NCI-H226 (cell line): ENCODE measurements at regions not wholly inside any gene's neighbourhood (a gene's known extent, or its start where the extent isn't known, plus 50 kb on each side); places are given as distances from the start of the nearest gene placed in this dataset.

Experiments
- DNase-seq: peaks from one replicate; pipeline ENCODE4 v3.0.0-alpha.2; 2015

- DNase-seq = no peak
Observed at GRCh38 chr1:87165177-87165576, 163.5 kb upstream of the LMO4 start.

GRCh38 chr1:87167157-87167789 lies 161.4 kb upstream of the LMO4 start:
- no peak for DNase-seq

GRCh38 chr1:87167848-87168525 lies 160.7 kb upstream of the LMO4 start:
- DNase-seq = no peak

DNA sequence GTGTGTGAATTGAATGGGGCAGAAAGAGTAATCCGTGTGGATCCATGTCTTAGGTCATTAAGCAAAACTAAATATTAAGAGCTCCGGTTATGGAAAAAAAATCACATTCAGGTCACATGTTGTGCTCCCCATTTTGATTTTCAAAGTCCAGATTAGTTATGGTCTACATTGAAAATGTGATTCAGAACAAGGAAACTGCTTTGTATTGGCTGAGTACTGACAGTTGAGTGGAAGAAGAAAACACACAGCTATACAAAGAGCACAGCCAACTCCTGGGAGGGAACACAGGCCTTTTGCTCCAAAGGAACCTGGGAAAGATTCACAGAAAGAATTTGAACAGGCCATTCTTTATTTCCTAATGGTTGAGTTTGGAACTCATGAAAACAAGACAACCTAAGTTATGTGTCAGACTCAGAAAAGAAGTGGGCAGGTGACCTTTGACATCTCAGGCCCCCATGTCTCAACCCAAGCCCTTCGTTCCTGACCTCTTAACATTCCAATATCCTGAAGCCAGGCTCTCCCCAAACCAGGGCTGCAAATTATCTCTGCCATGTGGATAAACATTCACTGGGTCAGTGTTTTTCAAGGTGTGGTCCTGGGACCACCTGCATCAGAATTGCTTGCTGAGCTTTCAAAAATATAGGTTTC lies 159.3 kb upstream of the LMO4 start:
- no peak for DNase-seq

- DNase-seq = no peak
Observed at GRCh38 chr1:87170157-87170556, 158.5 kb upstream of the LMO4 start.

DNA sequence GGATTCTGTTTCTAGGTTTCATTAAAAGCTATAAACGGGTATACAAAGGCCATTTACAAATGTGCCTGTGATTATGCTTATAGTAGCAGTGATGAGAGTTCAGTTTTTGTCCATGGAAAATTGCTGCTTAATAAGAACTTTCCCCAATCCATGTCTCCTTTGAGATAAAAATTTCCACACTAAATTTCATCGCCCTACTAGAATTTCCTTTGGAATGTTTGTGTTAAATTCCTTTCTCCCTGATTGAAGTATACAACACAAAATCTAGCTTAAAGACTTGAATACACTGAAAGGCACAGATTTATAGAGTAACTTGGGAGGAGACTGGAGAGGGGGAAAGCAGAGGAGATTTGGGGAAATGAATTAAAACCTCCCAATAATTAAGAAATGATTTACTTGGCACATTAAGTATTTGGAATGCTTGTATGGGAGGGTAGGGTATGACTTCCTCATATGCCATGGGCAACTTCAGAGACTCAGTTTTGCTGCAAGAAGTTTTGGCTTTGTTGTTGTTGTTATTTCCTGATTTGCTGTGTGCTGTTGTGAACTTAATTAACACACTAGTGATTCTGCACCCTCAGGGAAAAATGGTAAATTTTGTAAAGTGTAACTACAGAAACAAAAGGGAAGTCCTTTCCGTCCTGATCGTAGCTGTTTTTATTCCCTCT lies 157.6 kb upstream of the LMO4 start:
- peak; percentile 53 for DNase-seq

- DNase-seq = no peak
Observed at GRCh38 chr1:87173231-87173630, 155.4 kb upstream of the LMO4 start.

DNA sequence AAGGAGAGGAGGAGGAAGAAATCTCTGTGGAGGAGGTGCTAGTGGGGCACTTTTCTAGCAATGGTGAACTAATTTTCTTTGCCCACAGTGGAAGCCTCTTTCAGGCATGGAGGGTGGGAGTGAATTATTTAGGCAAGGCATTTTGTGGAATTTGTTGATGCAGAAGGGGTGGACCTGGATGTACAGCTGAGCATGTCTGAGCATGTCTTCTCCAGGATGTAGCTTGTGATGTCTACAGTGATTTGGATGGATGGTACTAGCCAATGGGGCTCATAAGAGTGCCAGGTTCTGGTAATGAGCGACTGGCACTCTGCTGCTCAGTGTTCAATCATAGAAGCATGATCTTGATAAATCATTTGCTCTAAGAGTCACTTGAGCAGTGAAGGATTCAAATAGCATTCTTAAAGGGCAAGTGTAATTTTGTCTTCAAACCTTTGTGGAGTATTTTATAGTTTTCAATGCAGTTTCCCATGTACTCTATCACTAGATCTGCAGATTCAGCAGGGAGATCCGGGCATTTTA lies 153.9 kb upstream of the LMO4 start:
- DNase-seq = no peak

DNA sequence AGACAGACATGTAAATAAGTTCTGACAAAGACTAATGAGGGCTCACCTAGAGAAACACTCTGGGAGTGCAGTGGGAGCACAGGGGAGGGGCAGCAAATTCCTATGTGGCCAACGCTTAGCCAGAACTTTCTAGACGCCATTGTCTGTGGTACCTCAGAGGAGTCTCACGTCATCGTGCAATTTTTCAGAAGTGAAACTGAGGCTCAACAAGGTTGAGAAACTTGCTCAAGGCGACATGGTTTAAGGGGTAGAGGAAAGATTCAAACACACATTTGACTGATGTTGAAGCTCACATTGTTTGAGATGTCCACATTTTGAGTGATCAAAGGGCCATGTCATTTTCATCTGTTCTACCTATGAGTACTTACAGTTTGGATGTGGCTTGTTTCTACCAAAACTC lies 152.6 kb upstream of the LMO4 start:
- no peak for DNase-seq

DNA sequence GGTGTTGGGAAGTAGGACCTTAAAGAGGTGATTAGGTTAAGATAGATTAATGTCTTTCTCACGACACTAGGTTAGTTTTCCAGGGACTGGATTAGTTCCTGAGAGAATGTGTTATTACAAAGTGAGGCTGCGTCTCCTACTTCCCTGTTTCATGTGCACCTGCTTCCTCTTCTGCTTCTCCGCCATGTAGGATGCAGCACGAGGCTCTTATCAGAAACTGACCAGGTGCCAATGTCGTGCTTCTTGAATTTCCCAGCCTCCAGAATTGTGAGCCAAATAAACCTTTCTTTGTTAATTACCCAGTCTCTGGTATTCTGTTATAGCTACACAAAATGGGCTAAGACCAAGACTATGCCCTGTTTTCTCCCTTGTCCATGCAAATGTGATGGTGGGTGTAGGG lies 152.2 kb upstream of the LMO4 start:
- DNase-seq = no peak

DNA sequence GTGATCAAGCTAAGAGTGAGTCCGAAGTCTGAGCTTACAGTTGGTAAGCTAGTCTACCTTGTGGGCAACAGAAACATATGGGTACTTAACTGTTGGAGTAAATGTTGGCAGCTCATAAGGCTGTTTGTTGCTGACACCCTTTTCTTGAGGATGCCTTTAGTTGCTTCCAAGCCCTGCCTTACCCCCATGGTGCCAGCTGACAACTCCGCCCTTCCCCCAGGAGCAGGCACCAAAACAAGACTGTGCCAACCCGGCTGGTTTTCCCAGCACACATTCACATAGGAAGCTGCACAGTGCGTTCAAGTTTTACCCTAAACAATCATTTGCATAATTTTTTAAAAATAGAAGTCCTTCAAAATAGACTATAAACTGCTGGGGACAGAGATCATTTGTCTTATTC lies 150.2 kb upstream of the LMO4 start:
- no peak for DNase-seq

- no peak for DNase-seq
Observed at GRCh38 chr1:87179076-87179810, 149.4 kb upstream of the LMO4 start.

DNA sequence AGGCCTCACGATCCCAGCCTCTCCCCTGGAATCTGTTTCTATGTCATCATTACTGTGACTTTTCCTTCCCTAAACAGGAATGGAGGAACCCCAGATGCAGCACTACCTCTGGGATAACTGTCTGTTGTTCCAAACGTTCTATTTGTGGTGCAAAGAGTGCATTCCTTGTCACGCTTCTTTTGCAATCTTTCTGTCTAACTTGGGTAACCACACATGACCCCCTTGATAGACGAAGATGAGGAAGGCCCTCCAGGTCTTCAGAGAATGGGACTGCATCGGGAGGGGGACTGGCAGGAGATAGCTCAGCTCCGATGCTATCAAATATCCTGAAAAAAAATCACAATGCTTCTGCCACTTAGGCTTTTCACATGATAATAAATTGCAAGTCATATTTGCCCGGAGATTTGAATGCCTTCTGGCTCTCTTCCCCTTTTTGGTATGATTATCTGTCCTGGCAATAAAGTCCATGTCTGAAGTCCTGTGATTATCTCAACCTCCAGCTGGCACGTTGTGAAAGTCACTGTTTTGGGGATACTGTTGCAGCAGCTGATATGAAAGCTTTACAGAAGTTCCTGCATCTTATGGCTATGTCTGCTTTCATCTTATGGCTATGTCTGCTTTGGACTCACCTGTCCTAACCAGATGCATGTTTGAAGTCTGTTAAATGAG lies 148.7 kb upstream of the LMO4 start:
- DNase-seq = no peak

- no peak for DNase-seq
Observed at GRCh38 chr1:87180682-87181081, 148.0 kb upstream of the LMO4 start.

DNA sequence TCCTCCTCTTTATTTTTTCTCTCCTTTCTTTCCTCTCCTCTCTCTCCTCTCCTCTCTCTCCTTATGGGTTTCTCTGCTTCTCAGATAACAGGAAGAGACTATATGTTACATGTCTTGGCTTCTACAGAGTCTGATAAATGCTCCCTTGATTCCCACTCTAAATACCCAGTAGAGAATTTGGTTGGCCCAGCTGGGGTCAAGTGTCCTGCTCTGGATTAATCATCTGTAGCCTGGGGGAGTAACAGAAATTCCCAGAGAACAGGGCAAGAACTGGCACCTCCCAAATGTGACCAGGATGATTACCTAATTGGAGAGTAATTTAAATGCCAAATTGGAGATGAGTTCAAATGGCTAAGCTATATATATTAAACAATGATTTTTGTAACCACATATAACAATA lies 146.1 kb upstream of the LMO4 start:
- peak; percentile 88 for DNase-seq

GRCh38 chr1:87185077-87185476 lies 143.6 kb upstream of the LMO4 start:
- DNase-seq = no peak

- DNase-seq = no peak
Observed at GRCh38 chr1:87186346-87186745, 142.3 kb upstream of the LMO4 start.

GRCh38 chr1:87188640-87189039 lies 140.0 kb upstream of the LMO4 start:
- DNase-seq = no peak

- no peak for DNase-seq
Observed at GRCh38 chr1:87190402-87190801, 138.3 kb upstream of the LMO4 start.

DNA sequence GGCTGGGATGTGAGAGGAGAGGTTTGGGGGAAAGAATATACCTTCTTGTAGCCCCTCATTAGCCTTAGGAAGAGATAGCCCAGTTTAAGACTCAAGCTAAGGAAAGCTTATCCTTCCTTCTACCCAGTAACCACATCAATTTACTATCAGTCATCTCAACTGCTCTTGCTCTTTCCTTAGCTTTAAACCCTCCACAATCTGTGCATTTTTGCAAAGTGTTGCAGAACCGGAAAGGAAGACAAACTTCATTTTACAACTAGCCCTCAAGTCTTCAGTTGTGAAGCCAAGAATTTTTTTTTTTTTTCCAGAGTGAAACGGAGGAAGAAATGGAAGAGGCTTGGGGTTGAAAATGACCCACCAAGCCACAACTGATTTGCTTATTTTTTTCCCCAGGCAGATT lies 137.0 kb upstream of the LMO4 start:
- DNase-seq = no peak

DNA sequence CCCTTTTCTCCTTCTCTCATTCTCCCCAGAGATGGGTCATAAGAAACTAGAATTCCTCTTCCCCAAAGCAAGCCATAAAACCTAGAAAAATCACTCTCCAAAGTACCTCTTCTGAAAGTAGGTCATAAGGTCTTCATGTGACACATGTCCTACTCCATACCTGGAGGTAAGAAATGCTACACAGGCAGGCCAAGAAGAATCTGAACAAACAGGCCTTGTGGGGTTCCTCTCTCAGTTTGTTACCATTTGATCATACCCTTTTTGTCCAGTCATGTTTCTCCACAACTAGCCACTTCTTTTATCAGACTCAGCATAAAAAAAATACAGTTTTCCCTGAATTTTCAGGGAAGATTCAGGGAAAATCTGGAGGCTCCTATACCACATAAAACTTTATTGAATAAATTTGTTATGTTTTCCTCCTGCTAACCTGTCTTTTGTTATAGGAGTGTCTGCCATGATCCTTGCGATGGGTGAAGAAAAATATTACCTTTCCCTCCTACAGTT lies 134.4 kb upstream of the LMO4 start:
- DNase-seq = no peak

DNA sequence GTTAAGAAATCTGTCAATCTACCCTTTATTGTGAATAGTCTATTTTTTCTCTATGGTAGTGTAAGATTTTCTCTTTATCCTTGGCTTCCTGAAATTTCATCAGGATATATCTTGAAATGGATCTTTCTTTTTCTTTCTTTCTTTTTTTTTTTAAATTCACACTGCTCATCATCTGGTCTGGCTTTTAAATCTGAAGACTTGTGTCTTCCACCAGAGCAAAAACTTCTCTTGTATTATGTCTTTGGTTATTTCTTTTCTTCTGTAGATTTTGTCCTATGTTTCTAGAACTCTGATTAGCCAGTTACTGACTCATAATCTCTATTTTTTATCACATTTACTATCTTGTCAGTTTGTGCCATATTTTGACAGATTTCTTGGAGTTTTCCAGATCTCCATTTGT lies 133.8 kb upstream of the LMO4 start:
- no peak for DNase-seq
